CD4-positive, alpha-beta T cell treated with Interleukin-4 for 1 hour (primary cell): ENCODE measurements at regions not wholly inside any gene's neighbourhood (a gene's known extent, or its start where the extent isn't known, plus 50 kb on each side); places are given as distances from the start of the nearest gene placed in this dataset.

Source experiments
- DNase-seq, 2 donors: peaks; one replicate each; pipeline ENCODE4 v3.0.0-alpha.2; 2020 to 2022

DNA sequence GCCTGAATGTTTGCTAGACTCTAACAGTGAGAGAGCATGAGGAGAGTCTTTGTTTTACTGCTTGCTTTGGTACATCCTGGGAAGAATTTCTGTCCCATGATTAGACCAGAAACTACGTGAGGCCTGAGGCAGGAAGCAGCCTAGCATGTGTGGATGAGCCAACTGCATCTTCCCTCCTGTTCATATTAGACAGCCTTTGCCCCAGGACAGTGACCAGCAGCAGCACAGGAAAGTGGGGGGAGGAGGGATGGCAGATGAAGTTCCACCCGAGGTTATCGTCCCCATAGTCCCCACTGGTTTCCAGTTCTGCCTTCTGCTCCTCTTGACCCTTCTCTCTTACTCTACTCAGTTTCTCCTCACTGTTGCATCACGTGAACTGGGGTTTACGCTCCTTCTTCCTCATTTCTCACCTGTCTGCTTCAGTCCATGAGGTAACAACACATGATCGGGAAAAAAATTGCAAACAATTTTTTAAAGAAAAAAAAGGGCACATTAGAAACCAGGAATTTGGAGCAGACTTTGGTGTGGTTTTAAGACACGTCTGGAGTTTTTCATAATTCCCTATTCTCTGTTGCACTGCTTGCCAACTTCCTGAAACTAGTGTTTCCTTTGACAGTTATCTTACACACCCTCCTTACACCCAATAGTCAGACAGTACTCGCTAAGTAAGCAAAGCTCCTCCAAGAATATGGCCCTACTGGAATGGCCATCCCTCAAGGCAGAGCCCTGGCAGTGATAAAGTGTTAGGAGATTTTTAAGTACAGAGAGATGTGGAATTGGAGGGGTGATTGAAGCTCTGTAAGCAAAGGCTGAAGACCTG is 84.1 kb downstream of the SNX18 start:
- DNase-seq, result no peak
